GM19035 (cell line): ENCODE measurements at regions not wholly inside any gene's neighbourhood (a gene's known extent, or its start where the extent isn't known, plus 50 kb on each side); places are given as distances from the start of the nearest gene placed in this dataset.

Experiments used
- ATAC-seq: cut with Tn5 transposase; IDR thresholded peaks from one replicate; pipeline ENCODE4 v1.9.1; 2021; ENCODE audit not compliant: unreplicated experiment

- ATAC-seq: no peak
Observed at GRCh38 chr3:150172356-150172755, 201.7 kb upstream of the PFN2 start.

GRCh38 chr3:150170852-150171520 lies 200.3 kb upstream of the PFN2 start:
- no peak for ATAC-seq

- ATAC-seq: no peak
Observed at GRCh38 chr3:150169330-150169940, 198.7 kb upstream of the PFN2 start.

- no peak for ATAC-seq
Observed at GRCh38 chr3:150168698-150169097, 198.0 kb upstream of the PFN2 start.

GRCh38 chr3:150165396-150166094 lies 194.8 kb upstream of the PFN2 start:
- ATAC-seq: no peak

- no peak for ATAC-seq
Observed at GRCh38 chr3:150161011-150161410, 190.3 kb upstream of the PFN2 start.

- no peak for ATAC-seq
Observed at GRCh38 chr3:150158943-150159625, 188.4 kb upstream of the PFN2 start.

GRCh38 chr3:150152567-150152966 lies 181.9 kb upstream of the PFN2 start:
- ATAC-seq: no peak

- ATAC-seq: no peak
Observed at GRCh38 chr3:150150633-150151032, 179.9 kb upstream of the PFN2 start.

GRCh38 chr3:150149651-150150051 lies 179.0 kb upstream of the PFN2 start:
- ATAC-seq: no peak

GRCh38 chr3:150148227-150148626 lies 177.5 kb upstream of the PFN2 start:
- no peak for ATAC-seq

- no peak for ATAC-seq
Observed at GRCh38 chr3:150147776-150148175, 177.1 kb upstream of the PFN2 start.

- peak; percentile 49 for ATAC-seq
Observed at GRCh38 chr3:150146991-150147761, 176.5 kb upstream of the PFN2 start.

GRCh38 chr3:150145659-150146058 lies 175.0 kb upstream of the PFN2 start:
- no peak for ATAC-seq

- no peak for ATAC-seq
Observed at GRCh38 chr3:150144191-150144708, 173.6 kb upstream of the PFN2 start.

GRCh38 chr3:150142936-150143335 lies 172.2 kb upstream of the PFN2 start:
- no peak for ATAC-seq

GRCh38 chr3:150141790-150142326 lies 171.2 kb upstream of the PFN2 start:
- no peak for ATAC-seq

GRCh38 chr3:150140614-150141321 lies 170.1 kb upstream of the PFN2 start:
- no peak for ATAC-seq

GRCh38 chr3:150138824-150139223 lies 168.1 kb upstream of the PFN2 start:
- ATAC-seq: no peak

GRCh38 chr3:150136242-150136641 lies 165.5 kb upstream of the PFN2 start:
- no peak for ATAC-seq
